Liver (tissue), 8 donors: ENCODE measurements at regions not wholly inside any gene's neighbourhood (a gene's known extent, or its start where the extent isn't known, plus 50 kb on each side); places are given as distances from the start of the nearest gene placed in this dataset.

ENCODE experiments used
- DNase-seq: peaks from one replicate; pipeline ENCODE4 v3.0.0-alpha.2; 2017; ENCODE audit warnings: low spot score
- H3K27ac ChIP-seq, 2 donors: one replicate each; pipeline ENCODE4 v1.7.0; 2013; ENCODE audit warnings: inconsistent platforms in 2 of 2, low read length in 2 of 2, control low read depth in 1 of 2, low read depth in 1 of 2, mild to moderate bottlenecking in 1 of 2
- H3K27me3 ChIP-seq, 4 donors: one replicate each; pipeline versions ENCODE4 v1.6.1 to v1.7.0; 2013; ENCODE audit warnings: low read length in 3 of 4, inconsistent platforms in 1 of 4, mild to moderate bottlenecking in 1 of 4, moderate library complexity in 1 of 4; ENCODE audit not compliant: control insufficient read depth in 4 of 4, insufficient read depth in 4 of 4
- H3K36me3 ChIP-seq, 4 donors: one replicate each; pipeline versions ENCODE4 v1.6.1 to v1.7.0; 2013; ENCODE audit warnings: low read length in 3 of 4, mild to moderate bottlenecking in 3 of 4, low read depth in 1 of 4, moderate library complexity in 1 of 4; ENCODE audit not compliant: control insufficient read depth in 4 of 4, insufficient read depth in 3 of 4
- H3K4me1 ChIP-seq, 4 donors: one replicate each; pipeline versions ENCODE4 v1.6.1 to v1.7.0; 2013; ENCODE audit warnings: low read length in 3 of 4, mild to moderate bottlenecking in 3 of 4, moderate library complexity in 1 of 4; ENCODE audit not compliant: control insufficient read depth in 4 of 4, insufficient read depth in 4 of 4
- H3K4me3 ChIP-seq, 3 donors: one replicate each; pipeline versions ENCODE4 v1.6.1 to v1.7.0; 2013; ENCODE audit warnings: low read length in 3 of 3, control low read depth in 1 of 3, low read depth in 1 of 3, mild to moderate bottlenecking in 1 of 3
- H3K9ac ChIP-seq, 2 donors: one replicate each; pipeline ENCODE4 v1.7.0; 2013; ENCODE audit warnings: low read length in 2 of 2, mild to moderate bottlenecking in 2 of 2, moderate library complexity in 2 of 2, control low read depth in 1 of 2, low read depth in 1 of 2
- H3K9me3 ChIP-seq, 4 donors: one replicate each; pipeline versions ENCODE4 v1.6.1 to v1.7.0; 2013; ENCODE audit warnings: low read length in 3 of 4; ENCODE audit not compliant: control insufficient read depth in 4 of 4
- ATF3 ChIP-seq: IDR thresholded peaks from 2 replicates; pipeline ENCODE4 v1.6.1; 2016; ENCODE audit warnings: antibody characterized with exemption
- CTCF ChIP-seq: fragments of 150-350 bp; IDR thresholded peaks from 2 replicates; pipeline ENCODE4 v1.5.1; 2017; ENCODE audit warnings: improper control_type of control experiment, low read depth, low read length; ENCODE audit not compliant: missing input control
- EGR1 ChIP-seq, 2 donors: IDR thresholded peaks; 2 replicates each; pipeline ENCODE4 v1.6.1; 2016 to 2018; ENCODE audit warnings: antibody characterized with exemption in 2 of 2, low read depth in 2 of 2
- FOXA1 ChIP-seq: IDR thresholded peaks from 2 replicates; pipeline ENCODE4 v1.6.1; 2016; ENCODE audit warnings: antibody characterized with exemption
- FOXA2 ChIP-seq: IDR thresholded peaks from 2 replicates; pipeline ENCODE4 v1.6.1; 2016; ENCODE audit warnings: antibody characterized with exemption
- GABPA ChIP-seq, 2 donors: IDR thresholded peaks in 1 of 2; conservative IDR thresholded peaks in 1 of 2; 2 replicates each; pipeline ENCODE4 v1.6.1; 2016; ENCODE audit warnings: antibody characterized with exemption in 2 of 2, mild to moderate bottlenecking in 1 of 2, moderate library complexity in 1 of 2
- HNF4A ChIP-seq, 2 donors: conservative IDR thresholded peaks; 2 replicates each; pipeline ENCODE4 v1.6.1; 2016; ENCODE audit warnings: antibody characterized with exemption in 2 of 2, mild to moderate bottlenecking in 2 of 2
- HNF4G ChIP-seq: IDR thresholded peaks from 2 replicates; pipeline ENCODE4 v1.6.1; 2016; ENCODE audit warnings: antibody characterized with exemption
- JUND ChIP-seq, 2 donors: IDR thresholded peaks; 2 replicates each; pipeline ENCODE4 v1.6.1; 2016; ENCODE audit warnings: antibody characterized with exemption in 2 of 2
- NR2F2 ChIP-seq: IDR thresholded peaks from 2 replicates; pipeline ENCODE4 v1.6.1; 2016; ENCODE audit warnings: antibody characterized with exemption
- RAD21 ChIP-seq, 2 donors: IDR thresholded peaks; 2 replicates each; pipeline ENCODE4 v1.6.1; 2016; ENCODE audit warnings: antibody characterized with exemption in 2 of 2, mild to moderate bottlenecking in 2 of 2
- REST ChIP-seq: IDR thresholded peaks from 2 replicates; pipeline ENCODE4 v1.6.1; 2016; ENCODE audit warnings: antibody characterized with exemption, mild to moderate bottlenecking
- RXRA ChIP-seq, 2 donors: IDR thresholded peaks; 2 replicates each; pipeline ENCODE4 v1.6.1; 2017 to 2018; ENCODE audit warnings: antibody characterized with exemption in 2 of 2, mild to moderate bottlenecking in 1 of 2
- SP1 ChIP-seq: IDR thresholded peaks from 2 replicates; pipeline ENCODE4 v1.6.1; 2018; ENCODE audit warnings: antibody characterized with exemption, mild to moderate bottlenecking
- TAF1 ChIP-seq: conservative IDR thresholded peaks from 2 replicates; pipeline ENCODE4 v1.6.1; 2016; ENCODE audit warnings: antibody characterized with exemption, mild to moderate bottlenecking
- YY1 ChIP-seq: IDR thresholded peaks from 2 replicates; pipeline ENCODE4 v1.6.1; 2016; ENCODE audit warnings: antibody characterized with exemption, mild to moderate bottlenecking
- ZBTB33 ChIP-seq: IDR thresholded peaks from 2 replicates; pipeline ENCODE4 v1.6.1; 2016; ENCODE audit warnings: antibody characterized with exemption
- WGBS: extraction: QIAGEN DNeasy Blood & Tissue Kit; methylation state at CpG from one replicate; pipeline ENCODE4 v1.1.7; 2013; 5-methylcytosine and 5-hydroxymethylcytosine counted together
- donor health status: healthy.
- donor health status: healthy.
- donor health status: healthy.
- donor health status: healthy.
- donor health status: healthy.

GRCh38 chr1:98538106-98538505 lies 123.4 kb upstream of the SNX7 start (continued):
- TF ChIP-seq REST (no peak), FOXA2 (no peak), JUND (IDR thresholded peaks at IDR 0.05) (no peak)

GRCh38 chr1:98523256-98523655 lies 138.3 kb upstream of the SNX7 start:
- Histone ChIP-seq H3K9ac (no peak overlapping the region), H3K9me3 (peaks cover 0 to 3% (median under 1%) of the 10 kb centered on the region in 4 donors), H3K27me3 (no peaks in the 10 kb centered on the region), H3K4me3 (no peak overlapping the region), H3K36me3 (no peaks in the 10 kb centered on the region), H3K27ac (no peak overlapping the region), H3K4me1 (no peaks in the 10 kb centered on the region)
- TF ChIP-seq TAF1 (no peak), HNF4G (no peak), SP1 (no peak), NR2F2 (no peak), RAD21 (IDR thresholded peaks at IDR 0.05) (no peak), FOXA1 (no peak), ZBTB33 (no peak), HNF4A (conservative IDR thresholded peaks at IDR 0.05) (no peak), ATF3 (no peak), FOXA2 (no peak)
- WGBS = 69% methylated on average over 4 of the region's 4 CpGs
- no peak for DNase-seq

- Histone ChIP-seq H3K9me3 (no peaks in the 10 kb centered on the region), H3K4me3 (no peak overlapping the region), H3K4me1 (no peaks in the 10 kb centered on the region), H3K9ac (no peak overlapping the region), H3K27ac (no peak overlapping the region), H3K36me3 (no peaks in the 10 kb centered on the region), H3K27me3 (no peaks in the 10 kb centered on the region)
- TF ChIP-seq NR2F2 (no peak), SP1 (no peak), HNF4G (no peak), EGR1 (IDR thresholded peaks at IDR 0.05; ENCODE audit: low read depth in 2 of 2) (no peak), GABPA (IDR thresholded peaks at IDR 0.05 in 1 of 2, conservative IDR thresholded peaks at IDR 0.05 in 1 of 2) (no peak), RXRA (IDR thresholded peaks at IDR 0.05) (no peak), HNF4A (conservative IDR thresholded peaks at IDR 0.05) (no peak), FOXA1 (no peak), ZBTB33 (no peak), CTCF (no peak), FOXA2 (no peak), YY1 (no peak)
- 78% methylated on average over 2 of the region's 2 CpGs for WGBS
- no peak for DNase-seq
These were observed 145.2 kb upstream of the SNX7 start for GRCh38 chr1:98516306-98516705.
